Body of pancreas (tissue), 4 donors: ENCODE measurements at regions not wholly inside any gene's neighbourhood (a gene's known extent, or its start where the extent isn't known, plus 50 kb on each side); places are given as distances from the start of the nearest gene placed in this dataset.
"Not testable (repeated sequence)": the region's sequence is repeated elsewhere in the genome, so short reads cannot be mapped to it uniquely, and the experiment has no call there.

Experiments
- ATAC-seq: fragments of 150-250 bp; one replicate; pipeline ENCODE4 v1.9.1; 2016
- DNase-seq, 4 donors: peaks; one replicate each; pipeline ENCODE4 v3.0.0-alpha.2; 2019
- H3K27ac ChIP-seq, 4 donors: fragments of 200-600 bp; sonication (generic); 1 replicate in 3 of 4; 2 replicates in 1 of 4; pipeline versions ENCODE4 v1.5.1 to v1.6.1; 2016 to 2019; ENCODE audit warnings: mild to moderate bottlenecking in 1 of 4, mixed read lengths in 1 of 4, moderate library complexity in 1 of 4
- H3K27me3 ChIP-seq, 2 donors: fragments of 200-600 bp; sonication (generic); one replicate each; pipeline ENCODE4 v1.6.0; 2016; ENCODE audit warnings: mild to moderate bottlenecking in 1 of 2
- H3K36me3 ChIP-seq, 2 donors: fragments of 200-600 bp; sonication (generic); replicated peaks in 1 of 2; 2 replicates each; pipeline ENCODE4 v1.5.1; 2016; ENCODE audit warnings: low read depth in 2 of 2; ENCODE audit not compliant: insufficient read depth in 1 of 2
- H3K4me1 ChIP-seq: fragments of 200-600 bp; sonication (generic); one replicate; pipeline ENCODE4 v1.6.0; 2016
- H3K4me3 ChIP-seq, 2 donors: fragments of 200-600 bp; sonication (generic); 1 replicate in 1 of 2; 2 replicates in 1 of 2; pipeline ENCODE4 v1.5.1; 2016 to 2019
- H3K9me3 ChIP-seq, 3 donors: fragments of 200-600 bp; sonication (generic); 1 replicate in 2 of 3; 2 replicates in 1 of 3; pipeline ENCODE4 v1.5.1; 2016
- CTCF ChIP-seq, 7 experiments: fragments of 450-650 bp in 4 of 7; fragments of 200-600 bp in 3 of 7; sonication (generic) in 3 of 7; IDR thresholded peaks; one replicate each; pipeline ENCODE4 v1.5.1; 2016 to 2019; ENCODE audit warnings: antibody characterized with exemption in 7 of 7
- POLR2A ChIP-seq, 3 donors: fragments of 450-650 bp; IDR thresholded peaks; one replicate each; pipeline ENCODE4 v1.6.1; 2016; ENCODE audit warnings: antibody characterized with exemption in 3 of 3, mild to moderate bottlenecking in 2 of 3
- WGBS, 2 donors: methylation state at CpG; one replicate each; pipeline ENCODE4 v1.1.5; 2017; 5-methylcytosine and 5-hydroxymethylcytosine counted together
- intact Hi-C: fragments of 100-400 bp; cut with DNase I; formaldehyde crosslinking; loops from one replicate; pipeline ENCODE4 v1.15.1; 2023

GRCh38 chr9:108434502-108434901, 421.3 kb downstream of the ACTL7B start:
- 70 to 72% methylated on average over 2 of the region's 2 CpGs for WGBS, 2 donors
- DNase-seq (no peak), ATAC-seq (no peak)
- Histone ChIP-seq H3K27me3 (no peaks in the 10 kb centered on the region), H3K27ac (no peak overlapping the region), H3K4me3 (no peak overlapping the region), H3K36me3 (no peaks in the 10 kb centered on the region), H3K4me1 (no peaks in the 10 kb centered on the region), H3K9me3 (no peaks in the 10 kb centered on the region)
- TF ChIP-seq POLR2A (IDR thresholded peaks at IDR 0.05) (no peak), CTCF (IDR thresholded peaks at IDR 0.05) (no peak)
- intact Hi-C loops, result no loop called here

- H3K9me3 ChIP-seq, result no peaks in the 10 kb centered on the region
- no peaks in the 10 kb centered on the region for H3K36me3 ChIP-seq
- no peak overlapping the region for H3K27ac ChIP-seq
- H3K4me1 ChIP-seq, result no peaks in the 10 kb centered on the region
- 54% methylated on average over 2 of the region's 2 CpGs for WGBS, 2 donors
- DNase-seq, result no peak
- H3K4me3 ChIP-seq, result no peak overlapping the region
- no peak for ATAC-seq
- intact Hi-C loops, result no loop called here
- no peaks in the 10 kb centered on the region for H3K27me3 ChIP-seq
- TF ChIP-seq POLR2A (IDR thresholded peaks at IDR 0.05), result no peak
- TF ChIP-seq CTCF (IDR thresholded peaks at IDR 0.05), result no peak
Measured at GRCh38 chr9:108434036-108434435, 421.8 kb downstream of the ACTL7B start.

- intact Hi-C loops, result no loop called here
- H3K9me3 ChIP-seq, result no peaks in the 10 kb centered on the region
- no peak for DNase-seq
- TF ChIP-seq CTCF (IDR thresholded peaks at IDR 0.05), result no peak
- no peak for TF ChIP-seq POLR2A (IDR thresholded peaks at IDR 0.05)
- no peaks in the 10 kb centered on the region for H3K4me1 ChIP-seq
- H3K4me3 ChIP-seq, result no peak overlapping the region
- ATAC-seq, result no peak
- H3K36me3 ChIP-seq, result no peaks in the 10 kb centered on the region
- H3K27ac ChIP-seq, result no peak overlapping the region
- H3K27me3 ChIP-seq, result no peaks in the 10 kb centered on the region
- 93 to 94% methylated on average over 2 of the region's 2 CpGs for WGBS, 2 donors
Measured at GRCh38 chr9:108430655-108431054, 425.1 kb downstream of the ACTL7B start.

GRCh38 chr9:108427751-108428150, 428.0 kb downstream of the ACTL7B start:
- ATAC-seq (no peak), DNase-seq (no peak)
- Histone ChIP-seq H3K27me3 (no peaks in the 10 kb centered on the region), H3K4me3 (no peak overlapping the region), H3K36me3 (no peaks in the 10 kb centered on the region), H3K27ac (no peak overlapping the region), H3K9me3 (no peaks in the 10 kb centered on the region), H3K4me1 (no peaks in the 10 kb centered on the region)
- intact Hi-C loops, result no loop called here
- TF ChIP-seq CTCF (IDR thresholded peaks at IDR 0.05), result no peak
- TF ChIP-seq POLR2A (IDR thresholded peaks at IDR 0.05), result no peak
- WGBS, 2 donors, result 92 to 94% methylated on average over 3 of the region's 3 CpGs

- 79 to 81% methylated on average over 3 of the region's 3 CpGs for WGBS, 2 donors
- H3K4me3 ChIP-seq, H3K9me3 ChIP-seq, intact Hi-C loops, DNase-seq, H3K27me3 ChIP-seq, ATAC-seq, H3K4me1 ChIP-seq, H3K27ac ChIP-seq, H3K36me3 ChIP-seq: not testable (repeated sequence)
Measured at GRCh38 chr9:108426421-108426940, 429.3 kb downstream of the ACTL7B start.
